GM21619 (cell line): ENCODE measurements at regions not wholly inside any gene's neighbourhood (a gene's known extent, or its start where the extent isn't known, plus 50 kb on each side); places are given as distances from the start of the nearest gene placed in this dataset.
"Not testable (repeated sequence)": the region's sequence is repeated elsewhere in the genome, so short reads cannot be mapped to it uniquely, and the experiment has no call there.

Source experiments
- ATAC-seq: cut with Tn5 transposase; IDR thresholded peaks from one replicate; pipeline ENCODE4 v1.9.1; 2021; ENCODE audit not compliant: unreplicated experiment

GRCh38 chr11:112310848-112311247 is 50.2 kb upstream of the PLET1 start:
- ATAC-seq, result no peak

DNA sequence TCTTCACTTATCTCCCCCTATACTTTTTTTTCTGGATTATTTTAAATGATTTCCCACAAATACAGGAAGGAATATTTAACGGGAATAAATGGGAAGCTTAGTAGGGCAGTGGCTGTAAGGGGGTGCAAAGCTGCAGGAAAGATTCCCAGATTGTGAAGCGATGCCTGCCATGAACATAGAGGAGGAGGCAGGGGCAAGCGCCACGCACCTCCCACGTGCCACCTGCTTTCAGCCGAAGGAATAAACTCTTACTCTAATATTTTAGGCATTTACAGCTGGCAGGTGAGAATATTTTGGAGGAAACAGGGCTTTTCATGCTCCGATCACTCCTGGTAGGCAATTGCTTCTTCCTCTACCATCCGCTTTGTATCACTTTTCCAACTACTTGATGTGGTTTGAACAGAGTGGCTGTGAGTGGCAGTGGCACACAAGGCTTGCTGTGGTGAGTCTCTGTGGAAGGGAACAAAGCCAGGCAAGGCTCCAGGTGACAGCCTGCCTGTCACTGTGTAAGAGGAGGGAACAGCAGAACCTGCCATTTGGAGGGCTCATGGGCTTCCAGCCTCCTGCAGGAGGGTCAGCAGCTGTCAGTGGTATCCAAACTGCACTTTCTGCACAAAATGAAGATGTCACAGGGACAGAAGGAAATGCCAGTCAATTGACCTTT is 54.5 kb upstream of the PLET1 start:
- ATAC-seq, result no peak

DNA sequence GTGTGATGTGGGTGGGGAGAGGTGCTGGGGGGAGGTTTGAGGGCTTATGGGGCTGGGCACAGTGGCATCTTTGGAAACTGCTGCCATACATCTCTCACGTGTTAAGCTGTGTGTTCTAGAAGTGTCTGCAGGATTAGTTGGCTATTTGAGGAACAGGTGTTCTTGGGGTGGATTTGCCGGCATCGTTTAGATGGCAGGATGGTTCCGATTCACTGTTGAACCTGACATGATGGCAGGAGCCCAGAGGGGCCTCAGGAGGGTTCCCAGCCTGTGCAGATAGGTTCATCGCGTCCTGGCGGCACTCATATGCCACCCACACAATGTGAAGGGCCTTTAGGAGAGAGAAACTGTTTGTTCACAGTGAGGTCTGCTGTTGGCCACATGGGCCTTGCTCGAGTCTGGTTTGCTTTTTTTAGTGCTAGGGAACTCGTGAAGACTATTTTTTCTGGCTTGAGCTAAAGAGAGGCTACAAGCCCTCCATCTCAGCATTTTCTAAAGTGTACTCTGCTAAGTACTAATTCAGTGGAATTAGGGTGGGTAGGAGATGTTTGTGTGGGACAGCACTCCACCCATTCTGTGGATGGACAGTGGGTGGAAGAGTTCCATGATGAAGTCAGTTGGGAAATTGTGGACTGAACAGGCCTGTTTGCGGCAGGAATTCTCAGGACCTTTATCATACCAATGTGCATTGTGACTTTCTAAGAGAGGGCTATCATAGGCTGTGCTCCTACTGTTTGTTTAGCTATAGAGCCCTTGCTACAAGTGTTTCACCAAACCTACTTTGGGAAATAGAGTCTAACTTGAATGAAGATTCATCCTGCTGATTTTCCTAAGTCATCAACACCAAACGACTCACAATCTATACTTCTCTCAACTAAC is 55.4 kb upstream of the PLET1 start:
- ATAC-seq, result no peak

GRCh38 chr11:112316971-112317370 is 56.3 kb upstream of the PLET1 start:
- ATAC-seq, result no peak

DNA sequence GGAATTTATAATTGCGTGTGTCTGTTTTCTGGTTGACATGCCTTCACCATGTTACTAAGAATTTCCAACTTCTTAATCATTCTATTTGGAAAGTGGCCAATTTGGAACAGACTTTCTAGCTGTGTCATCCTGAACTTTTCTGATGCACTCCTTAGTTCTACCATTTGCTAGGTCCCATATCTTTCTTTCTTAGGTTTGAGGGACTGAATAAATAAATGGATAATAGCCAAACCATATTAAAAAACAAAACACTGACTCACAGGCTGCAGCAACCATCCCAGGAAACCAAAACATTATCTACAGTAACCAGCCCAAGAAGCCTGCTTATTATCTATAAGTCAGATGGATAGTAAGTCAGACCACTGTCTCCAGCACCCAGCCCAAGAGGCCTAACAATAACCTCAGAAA is 57.5 kb upstream of the PLET1 start:
- ATAC-seq, result no peak

GRCh38 chr11:112318661-112319060 is 58.0 kb upstream of the PLET1 start:
- no peak for ATAC-seq

- no peak for ATAC-seq
Observed at GRCh38 chr11:112320668-112321067, 60.0 kb upstream of the PLET1 start.

- no peak for ATAC-seq
Observed at GRCh38 chr11:112321501-112322172, 61.0 kb upstream of the PLET1 start.

DNA sequence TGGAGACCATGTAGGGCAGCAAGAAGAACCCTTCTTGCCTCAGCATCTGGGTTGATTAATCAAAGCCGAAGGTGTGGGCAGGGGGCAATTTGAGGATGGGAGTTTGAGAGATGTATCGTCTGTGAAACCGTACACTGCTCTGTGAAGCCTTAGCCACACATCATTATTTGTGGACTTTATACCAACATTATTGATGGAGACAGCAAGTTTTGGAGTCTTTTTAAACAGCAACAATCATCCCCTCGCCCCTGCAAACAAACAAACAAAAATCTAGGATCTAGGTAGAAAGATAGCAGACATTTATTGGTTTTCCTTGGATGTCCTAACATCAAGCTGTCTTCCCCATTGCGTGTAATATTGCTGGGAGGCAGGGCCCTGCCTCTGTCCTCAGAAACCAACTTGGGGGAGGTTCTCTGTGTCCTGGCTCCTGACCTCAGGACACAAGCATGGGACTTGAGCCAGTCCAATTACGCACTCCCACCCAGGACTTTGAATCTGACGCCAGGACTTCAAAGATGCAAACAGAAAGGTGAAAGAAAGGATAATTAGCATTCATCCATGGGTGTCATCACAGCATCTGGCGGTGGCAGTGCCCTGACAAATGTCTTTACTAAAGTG is 61.6 kb upstream of the PLET1 start:
- ATAC-seq, result no peak

- no peak for ATAC-seq
Observed at GRCh38 chr11:112334381-112334780, 73.7 kb upstream of the PLET1 start.

- no peak for ATAC-seq
Observed at GRCh38 chr11:112336356-112336886, 75.8 kb upstream of the PLET1 start.

- ATAC-seq, result no peak
Observed at GRCh38 chr11:112339566-112339965, 78.9 kb upstream of the PLET1 start.

GRCh38 chr11:112343368-112344039 is 82.8 kb upstream of the PLET1 start:
- ATAC-seq, result no peak

DNA sequence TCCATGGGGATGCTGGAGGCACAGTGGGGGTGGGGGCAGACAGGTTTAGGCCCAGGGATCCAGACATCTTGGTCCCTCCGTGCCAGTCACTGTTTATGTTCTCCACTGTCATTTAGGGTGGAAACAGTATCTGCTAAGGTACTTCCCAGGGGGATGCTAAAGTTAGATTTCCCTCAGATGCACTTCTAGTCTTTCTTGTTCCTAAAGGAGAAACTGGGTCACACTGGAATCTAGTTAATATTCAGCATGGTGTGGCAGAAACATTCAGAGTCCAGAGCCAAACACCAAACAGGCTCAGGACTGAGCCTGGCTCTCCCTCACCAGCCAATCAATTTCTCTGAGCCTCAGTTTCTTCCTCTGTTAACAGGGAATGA is 83.4 kb upstream of the PLET1 start:
- ATAC-seq, result no peak

DNA sequence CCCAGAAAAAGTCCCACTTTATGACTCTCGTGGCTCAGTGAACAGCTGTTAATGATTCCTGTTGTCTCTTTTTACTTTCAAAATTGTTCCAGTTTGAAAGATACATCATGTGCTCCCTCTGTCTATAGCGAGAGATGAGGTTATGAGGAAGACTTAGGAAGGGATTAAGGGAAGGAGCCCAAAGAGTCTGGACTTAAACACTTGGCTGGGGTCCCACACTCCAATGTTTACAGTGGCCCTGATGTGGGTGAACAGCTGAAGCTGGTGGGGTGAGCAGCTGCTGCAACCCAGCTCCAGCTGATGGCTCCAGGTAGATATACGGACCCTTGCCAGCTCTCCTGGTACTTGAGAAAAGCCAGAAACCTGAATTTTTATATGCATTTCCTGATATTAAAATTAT is 84.5 kb upstream of the PLET1 start:
- no peak for ATAC-seq

DNA sequence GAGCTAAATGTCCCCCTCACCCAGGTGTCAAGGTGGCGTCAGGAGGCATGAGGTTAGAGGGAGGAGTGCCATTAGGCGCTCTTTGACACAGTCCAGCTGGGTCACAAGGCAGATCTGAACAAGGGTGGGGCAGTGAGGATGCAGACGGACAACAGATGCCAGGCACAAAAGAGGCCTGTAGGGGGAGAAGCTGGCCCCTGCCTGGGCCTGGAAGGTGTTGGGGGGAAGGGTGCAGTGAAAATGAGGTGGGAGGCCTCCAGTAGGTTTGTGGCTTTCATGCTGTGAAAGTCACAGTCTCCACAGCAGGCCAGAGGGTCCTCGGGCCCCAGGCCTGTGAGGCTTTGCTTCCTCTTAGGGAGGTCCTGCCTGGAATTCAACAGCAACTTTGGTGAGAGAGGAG is 85.0 kb upstream of the PLET1 start:
- no peak for ATAC-seq

- ATAC-seq, result no peak
Observed at GRCh38 chr11:112346586-112346985, 85.9 kb upstream of the PLET1 start.

DNA sequence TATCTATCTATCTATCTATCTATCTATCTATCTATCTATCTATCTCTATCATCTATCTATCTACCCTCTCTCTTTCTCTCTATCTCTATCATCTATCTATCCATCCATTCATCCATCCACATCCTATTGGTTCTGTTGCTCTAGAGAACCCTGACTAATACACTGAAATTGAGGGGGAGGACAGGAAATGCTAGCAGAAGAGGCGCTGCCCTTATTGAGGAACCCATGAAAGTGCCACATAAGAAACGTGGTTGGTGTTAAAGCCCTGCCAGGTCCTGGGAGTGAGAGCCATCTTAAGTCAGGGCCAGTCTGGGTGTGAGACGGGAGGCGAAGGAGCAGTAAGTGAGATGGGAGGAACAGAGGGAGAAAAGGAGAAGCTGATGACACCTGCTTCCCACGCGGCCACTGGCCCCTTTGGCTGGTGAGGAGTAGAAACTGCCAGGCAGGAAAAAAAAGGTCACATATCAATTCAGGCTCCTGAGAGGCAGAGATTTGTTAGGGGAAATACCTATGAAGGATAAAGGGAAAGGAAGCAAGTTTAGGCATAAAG is 87.9 kb upstream of the PLET1 start:
- ATAC-seq, result no peak

GRCh38 chr11:112351423-112351822 is 90.8 kb upstream of the PLET1 start:
- ATAC-seq, result not testable (repeated sequence)

GRCh38 chr11:112352907-112353306 is 92.2 kb upstream of the PLET1 start:
- ATAC-seq, result no peak
